ENCODE measurements at regions not wholly inside any gene's neighbourhood (a gene's known extent, or its start where the extent isn't known, plus 50 kb on each side); places are given as distances from the start of the nearest gene placed in this dataset.

GRCh38 chr5:155127552-155127951 is 114.0 kb downstream of the KIF4B start:
- H3K9me3 ChIP-seq (replicated peaks; ENCODE audit: control insufficient read depth, insufficient read depth, low read length): no peaks in the 10 kb centered on the region
- FAIRE-seq: no peak
- TF ChIP-seq GATA2 (IDR thresholded peaks at IDR 0.05; ENCODE audit: insufficient read depth, insufficient read length, low read depth, low read length) (no peak), POLR2A (IDR thresholded peaks at IDR 0.05; ENCODE audit: low read depth, low read length) (no peak), JUN (IDR thresholded peaks at IDR 0.05; ENCODE audit: borderline replicate concordance, insufficient read depth, insufficient read length, low read depth) (no peak), POLR2AphosphoS5 (IDR thresholded peaks at IDR 0.05; ENCODE audit: insufficient read depth, low read depth, low read length) (no peak), FOS (IDR thresholded peaks at IDR 0.05; ENCODE audit: borderline replicate concordance, insufficient read depth, low read length) (no peak), EZH2 (IDR thresholded peaks at IDR 0.05; ENCODE audit: borderline replicate concordance, low read depth, low read length, severe bottlenecking) (no peak), CTCF (IDR thresholded peaks at IDR 0.05; ENCODE audit: extremely low read depth in 1 of 2, insufficient read depth in 1 of 2, low read depth in 1 of 2, low read length in 2 of 2) (no peak), MAX (IDR thresholded peaks at IDR 0.05; ENCODE audit: insufficient read depth, insufficient read length) (no peak), MYC (IDR thresholded peaks at IDR 0.05; ENCODE audit: low read depth, low read length) (no peak)
- no peaks in the 10 kb centered on the region for H3K4me1 ChIP-seq (ENCODE audit: control insufficient read depth, extremely low read depth, insufficient read depth, low read length)
- no peaks in the 10 kb centered on the region for H4K20me1 ChIP-seq (replicated peaks; ENCODE audit: control insufficient read depth, extremely low read depth, insufficient read depth, low read length)
- H3K4me2 ChIP-seq (ENCODE audit: insufficient read depth, low read length): no peak overlapping the region
- H3K36me3 ChIP-seq (ENCODE audit: control insufficient read depth in 2 of 2, extremely low read depth in 1 of 2, insufficient read depth in 2 of 2, low read length in 2 of 2): no peaks in the 10 kb centered on the region
- no peaks in the 10 kb centered on the region for H3K9me1 ChIP-seq (replicated peaks; ENCODE audit: control insufficient read depth, extremely low read depth, insufficient read depth, low read length)
- H3K9ac ChIP-seq (replicated peaks; ENCODE audit: extremely low read depth, insufficient read depth, low read length): no peak overlapping the region
- H3K4me3 ChIP-seq (replicated peaks in 1 of 3; ENCODE audit: insufficient read depth in 1 of 3, low read depth in 1 of 3, low read length in 3 of 3): no peak overlapping the region
- intact Hi-C loops (cut with micrococcal nuclease) (no loop called here), dilution Hi-C loops (cut with MboI; ENCODE audit: extremely low pct_ligation_motif_present, low sequenced_read_pairs) (no loop called here)
- H3K27ac ChIP-seq (ENCODE audit: insufficient read depth, low read depth, low read length): no peak overlapping the region
- CTCF ChIA-PET: interaction anchor here (1.0 to 1.2 kb wide), 2 partner anchors 11 to 12 kb away, joined by 3 to 4 read pairs; no protein-coding TSS in a partner anchor
- no peak for DNase-seq (ENCODE audit: low read depth, low spot score)
- H2AFZ ChIP-seq (ENCODE audit: low read depth, low read length): no peak overlapping the region
- H3K79me2 ChIP-seq (ENCODE audit: control insufficient read depth, insufficient read depth, low read length): no peaks in the 10 kb centered on the region
- H3K27me3 ChIP-seq (ENCODE audit: control insufficient read depth in 2 of 2, insufficient read depth in 2 of 2, low read length in 2 of 2): peaks cover 0 to 2% of the 10 kb centered on the region in 2 experiments
- BruUV-seq (replicated peaks): no TSS peak
- POLR2A ChIA-PET: no interaction called here

All from endothelial cell of umbilical vein (primary cell).